ENCODE measurements at regions not wholly inside any gene's neighbourhood (a gene's known extent, or its start where the extent isn't known, plus 50 kb on each side); places are given as distances from the start of the nearest gene placed in this dataset.

DNA sequence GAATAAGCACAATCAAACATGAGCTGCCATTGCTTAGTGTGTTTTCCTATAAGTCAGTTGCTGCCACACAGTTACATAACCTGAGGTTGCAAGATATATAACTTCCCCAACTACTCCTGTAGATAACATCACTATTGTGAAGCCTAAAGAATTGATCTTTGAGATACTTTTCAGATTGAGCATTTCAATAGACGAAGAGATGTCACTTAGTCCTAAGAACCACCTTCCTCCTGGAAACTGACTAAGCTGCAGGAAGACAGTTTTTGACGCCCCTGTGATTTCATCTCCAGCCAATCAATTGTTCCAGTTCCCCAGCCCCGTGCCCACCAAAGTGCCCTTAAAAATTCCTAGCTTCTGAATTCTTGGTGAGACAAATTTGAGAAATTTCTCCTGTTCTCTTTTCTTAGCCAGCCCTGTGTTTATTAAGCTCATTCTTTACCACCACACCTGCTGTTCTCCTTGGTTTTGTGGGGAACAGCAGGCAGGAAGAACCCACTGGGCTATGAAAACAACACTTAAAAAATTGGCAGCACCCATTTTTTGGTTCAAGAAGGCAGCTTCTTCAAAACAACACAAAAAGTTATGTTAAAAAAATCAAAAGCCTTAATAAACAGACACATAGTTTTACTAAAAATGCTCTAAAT, 317.1 kb upstream of the PABPC4L start:
- Histone ChIP-seq H3K36me3 (ENCODE audit: control insufficient read depth in 2 of 2, extremely low read depth in 1 of 2, insufficient read depth in 2 of 2, low read length in 2 of 2) (no peaks in the 10 kb centered on the region), H3K9me1 (replicated peaks; ENCODE audit: control insufficient read depth, extremely low read depth, insufficient read depth, low read length) (no peaks in the 10 kb centered on the region), H4K20me1 (replicated peaks; ENCODE audit: control insufficient read depth, extremely low read depth, insufficient read depth, low read length) (no peaks in the 10 kb centered on the region), H3K4me3 (replicated peaks in 1 of 3; ENCODE audit: insufficient read depth in 1 of 3, low read depth in 1 of 3, low read length in 3 of 3) (no peak overlapping the region), H3K27ac (ENCODE audit: insufficient read depth, low read depth, low read length) (no peak overlapping the region), H3K79me2 (ENCODE audit: control insufficient read depth, insufficient read depth, low read length) (no peaks in the 10 kb centered on the region), H3K4me1 (ENCODE audit: control insufficient read depth, extremely low read depth, insufficient read depth, low read length) (peaks cover 3% of the 10 kb centered on the region), H3K27me3 (ENCODE audit: control insufficient read depth in 2 of 2, insufficient read depth in 2 of 2, low read length in 2 of 2) (no peaks in the 10 kb centered on the region), H3K9me3 (replicated peaks; ENCODE audit: control insufficient read depth, insufficient read depth, low read length) (no peaks in the 10 kb centered on the region), H3K9ac (replicated peaks; ENCODE audit: extremely low read depth, insufficient read depth, low read length) (no peak overlapping the region), H3K4me2 (ENCODE audit: insufficient read depth, low read length) (no peak overlapping the region), H2AFZ (ENCODE audit: low read depth, low read length) (peak overlapping the region; percentile 7)
- peak; percentile 11 for TF ChIP-seq GATA2 (IDR thresholded peaks at IDR 0.05; ENCODE audit: insufficient read depth, insufficient read length, low read depth, low read length)
- TF ChIP-seq FOS (IDR thresholded peaks at IDR 0.05; ENCODE audit: borderline replicate concordance, insufficient read depth, low read length), result no peak
- no TSS peak for BruUV-seq (replicated peaks)
- no peak for DNase-seq (ENCODE audit: low read depth, low spot score)
- no peak for FAIRE-seq
- intact Hi-C loops (cut with micrococcal nuclease) (no loop called here), dilution Hi-C loops (cut with MboI; ENCODE audit: extremely low pct_ligation_motif_present, low sequenced_read_pairs) (no loop called here)
- ChIA-PET POLR2A (no interaction called here), CTCF (interaction anchor here (0.8 to 1.4 kb wide), 3 partner anchors 8 to 387 kb away, joined by 3 read pairs; no protein-coding TSS in a partner anchor)

DNA sequence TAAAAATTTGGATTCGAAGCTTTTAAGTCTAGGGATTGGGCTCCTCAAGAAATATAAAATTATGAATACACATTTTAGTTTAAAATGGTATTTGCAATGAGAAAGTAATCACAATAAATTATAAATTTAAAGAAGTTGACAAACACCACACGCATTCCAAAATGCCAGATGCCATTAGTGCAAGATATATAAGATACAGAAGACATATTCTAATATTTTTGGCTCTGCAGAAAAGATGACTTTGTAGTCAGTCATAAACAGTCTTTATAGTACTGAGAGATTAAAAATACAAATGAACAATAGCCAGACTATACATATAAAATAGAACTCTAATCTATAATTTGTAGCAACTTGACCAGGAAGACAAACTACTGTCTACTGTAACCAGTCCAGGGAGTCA, 309.0 kb upstream of the PABPC4L start:
- no peaks in the 10 kb centered on the region for H3K9me3 ChIP-seq (replicated peaks; ENCODE audit: control insufficient read depth, insufficient read depth, low read length)
- H3K4me3 ChIP-seq (replicated peaks in 1 of 3; ENCODE audit: insufficient read depth in 1 of 3, low read depth in 1 of 3, low read length in 3 of 3), result no peak overlapping the region
- H4K20me1 ChIP-seq (replicated peaks; ENCODE audit: control insufficient read depth, extremely low read depth, insufficient read depth, low read length), result no peaks in the 10 kb centered on the region
- intact Hi-C loops (cut with micrococcal nuclease) (no loop called here), dilution Hi-C loops (cut with MboI; ENCODE audit: extremely low pct_ligation_motif_present, low sequenced_read_pairs) (no loop called here)
- no peak for FAIRE-seq
- CTCF ChIA-PET, result no interaction called here
- POLR2A ChIA-PET, result no interaction called here
- DNase-seq (ENCODE audit: low read depth, low spot score), result no peak
- no peaks in the 10 kb centered on the region for H3K4me1 ChIP-seq (ENCODE audit: control insufficient read depth, extremely low read depth, insufficient read depth, low read length)
- no peaks in the 10 kb centered on the region for H3K36me3 ChIP-seq (ENCODE audit: control insufficient read depth in 2 of 2, extremely low read depth in 1 of 2, insufficient read depth in 2 of 2, low read length in 2 of 2)
- TF ChIP-seq JUN (IDR thresholded peaks at IDR 0.05; ENCODE audit: borderline replicate concordance, insufficient read depth, insufficient read length, low read depth), result no peak
- no peak for TF ChIP-seq MAX (IDR thresholded peaks at IDR 0.05; ENCODE audit: insufficient read depth, insufficient read length)
- no peak for TF ChIP-seq MYC (IDR thresholded peaks at IDR 0.05; ENCODE audit: low read depth, low read length)
- no peak for TF ChIP-seq EZH2 (IDR thresholded peaks at IDR 0.05; ENCODE audit: borderline replicate concordance, low read depth, low read length, severe bottlenecking)
- no peak for TF ChIP-seq POLR2AphosphoS5 (IDR thresholded peaks at IDR 0.05; ENCODE audit: insufficient read depth, low read depth, low read length)
- TF ChIP-seq POLR2A (IDR thresholded peaks at IDR 0.05; ENCODE audit: low read depth, low read length), result no peak
- TF ChIP-seq FOS (IDR thresholded peaks at IDR 0.05; ENCODE audit: borderline replicate concordance, insufficient read depth, low read length), result no peak
- TF ChIP-seq, protein P1, sequence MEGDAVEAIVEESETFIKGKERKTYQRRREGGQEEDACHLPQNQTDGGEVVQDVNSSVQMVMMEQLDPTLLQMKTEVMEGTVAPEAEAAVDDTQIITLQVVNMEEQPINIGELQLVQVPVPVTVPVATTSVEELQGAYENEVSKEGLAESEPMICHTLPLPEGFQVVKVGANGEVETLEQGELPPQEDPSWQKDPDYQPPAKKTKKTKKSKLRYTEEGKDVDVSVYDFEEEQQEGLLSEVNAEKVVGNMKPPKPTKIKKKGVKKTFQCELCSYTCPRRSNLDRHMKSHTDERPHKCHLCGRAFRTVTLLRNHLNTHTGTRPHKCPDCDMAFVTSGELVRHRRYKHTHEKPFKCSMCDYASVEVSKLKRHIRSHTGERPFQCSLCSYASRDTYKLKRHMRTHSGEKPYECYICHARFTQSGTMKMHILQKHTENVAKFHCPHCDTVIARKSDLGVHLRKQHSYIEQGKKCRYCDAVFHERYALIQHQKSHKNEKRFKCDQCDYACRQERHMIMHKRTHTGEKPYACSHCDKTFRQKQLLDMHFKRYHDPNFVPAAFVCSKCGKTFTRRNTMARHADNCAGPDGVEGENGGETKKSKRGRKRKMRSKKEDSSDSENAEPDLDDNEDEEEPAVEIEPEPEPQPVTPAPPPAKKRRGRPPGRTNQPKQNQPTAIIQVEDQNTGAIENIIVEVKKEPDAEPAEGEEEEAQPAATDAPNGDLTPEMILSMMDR (IDR thresholded peaks at IDR 0.05; ENCODE audit: extremely low read depth in 1 of 2, insufficient read depth in 1 of 2, low read depth in 1 of 2, low read length in 2 of 2), result no peak
- no peak for TF ChIP-seq GATA2 (IDR thresholded peaks at IDR 0.05; ENCODE audit: insufficient read depth, insufficient read length, low read depth, low read length)
- H3K27ac ChIP-seq (ENCODE audit: insufficient read depth, low read depth, low read length), result no peak overlapping the region
- H2AFZ ChIP-seq (ENCODE audit: low read depth, low read length), result no peak overlapping the region
- no peak overlapping the region for H3K9ac ChIP-seq (replicated peaks; ENCODE audit: extremely low read depth, insufficient read depth, low read length)
- no peaks in the 10 kb centered on the region for H3K9me1 ChIP-seq (replicated peaks; ENCODE audit: control insufficient read depth, extremely low read depth, insufficient read depth, low read length)
- no peaks in the 10 kb centered on the region for H3K79me2 ChIP-seq (ENCODE audit: control insufficient read depth, insufficient read depth, low read length)
- H3K27me3 ChIP-seq (ENCODE audit: control insufficient read depth in 2 of 2, insufficient read depth in 2 of 2, low read length in 2 of 2), result no peaks in the 10 kb centered on the region
- H3K4me2 ChIP-seq (ENCODE audit: insufficient read depth, low read length), result no peak overlapping the region
- BruUV-seq (replicated peaks), result no TSS peak
